ENCODE measurements at regions not wholly inside any gene's neighbourhood (a gene's known extent, or its start where the extent isn't known, plus 50 kb on each side); places are given as distances from the start of the nearest gene placed in this dataset.

DNA sequence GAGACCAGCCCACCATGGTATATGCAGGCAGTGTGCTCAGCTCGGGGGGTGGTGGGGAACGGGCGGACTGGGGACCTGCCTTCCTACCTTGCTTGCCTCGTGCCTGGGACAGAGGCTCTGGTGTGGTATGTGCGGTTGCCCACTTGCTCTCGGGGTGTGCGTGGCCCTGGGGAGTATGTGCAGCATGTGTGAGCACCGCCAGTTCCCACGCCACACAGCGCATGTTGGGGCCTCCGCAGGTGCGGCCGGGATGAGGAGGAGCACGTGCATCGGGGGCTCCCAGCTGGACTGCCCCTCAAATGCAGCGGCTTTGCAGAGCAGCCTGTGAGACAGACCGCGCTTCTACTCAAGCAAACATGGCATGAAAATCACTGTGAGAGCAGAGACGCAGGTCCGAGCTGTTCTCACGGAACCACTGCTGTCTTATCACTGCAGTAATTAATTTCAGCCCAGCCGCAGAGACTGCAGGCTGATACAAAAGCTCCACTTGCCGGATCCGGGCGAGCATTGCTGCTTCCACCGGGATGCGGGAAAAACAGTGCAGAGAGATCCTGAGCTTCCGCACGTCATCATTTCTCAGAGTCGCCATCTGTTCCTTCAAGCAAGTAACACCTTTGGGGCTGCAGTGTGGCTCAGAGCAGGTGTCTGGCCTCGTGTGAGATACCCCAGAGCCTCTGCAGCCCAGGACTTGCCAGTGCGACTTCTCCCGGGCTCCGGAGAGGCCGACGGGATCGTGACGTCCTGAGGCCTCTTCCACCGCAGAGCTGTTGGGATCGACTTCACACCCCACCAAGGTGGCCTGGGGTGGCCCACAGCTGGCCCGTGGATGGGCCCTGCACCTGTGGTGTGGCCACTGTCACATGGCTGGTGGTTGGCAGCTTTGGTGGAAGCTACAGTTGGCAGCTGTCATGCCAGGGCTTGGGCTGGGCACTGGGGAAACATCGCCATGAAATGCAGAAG, 92.6 kb upstream of the ACTRT2 start:
- Mint-ChIP-seq H3K4me1 (ENCODE audit: low read depth) (no peaks in the 10 kb centered on the region), H3K9me3 (ENCODE audit: insufficient read depth) (no peaks in the 10 kb centered on the region), H3K27ac (no peak overlapping the region), H3K27me3 (ENCODE audit: low read depth) (no peaks in the 10 kb centered on the region), H3K36me3 (ENCODE audit: low read depth) (no peaks in the 10 kb centered on the region), H3K4me3 (no peak overlapping the region)
- POLR2A ChIA-PET, result no interaction called here
- CTCF ChIA-PET, result no interaction called here
- ATAC-seq, result no peak
- no peak for DNase-seq

DNA sequence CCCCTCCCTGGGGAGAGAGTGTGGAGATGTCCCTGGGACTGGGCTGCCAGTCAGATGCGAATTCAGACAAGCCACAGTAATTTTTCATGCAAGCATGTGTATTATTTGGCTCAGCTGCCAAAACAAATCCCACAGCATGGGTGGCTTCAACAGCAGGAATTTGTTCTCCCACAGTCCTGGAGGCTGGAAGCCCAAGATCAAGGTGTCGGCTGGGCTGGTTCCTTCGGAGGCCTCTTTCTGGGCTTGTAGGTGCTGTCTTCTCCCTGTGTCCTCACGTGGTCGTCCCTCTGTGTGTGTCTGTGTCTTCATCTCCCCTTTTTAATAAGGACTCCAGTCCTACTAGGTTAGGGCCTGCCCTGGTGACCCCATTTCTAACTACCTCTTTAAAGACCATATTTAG, 91.9 kb upstream of the ACTRT2 start:
- DNase-seq, result no peak
- CTCF ChIA-PET, result no interaction called here

DNA sequence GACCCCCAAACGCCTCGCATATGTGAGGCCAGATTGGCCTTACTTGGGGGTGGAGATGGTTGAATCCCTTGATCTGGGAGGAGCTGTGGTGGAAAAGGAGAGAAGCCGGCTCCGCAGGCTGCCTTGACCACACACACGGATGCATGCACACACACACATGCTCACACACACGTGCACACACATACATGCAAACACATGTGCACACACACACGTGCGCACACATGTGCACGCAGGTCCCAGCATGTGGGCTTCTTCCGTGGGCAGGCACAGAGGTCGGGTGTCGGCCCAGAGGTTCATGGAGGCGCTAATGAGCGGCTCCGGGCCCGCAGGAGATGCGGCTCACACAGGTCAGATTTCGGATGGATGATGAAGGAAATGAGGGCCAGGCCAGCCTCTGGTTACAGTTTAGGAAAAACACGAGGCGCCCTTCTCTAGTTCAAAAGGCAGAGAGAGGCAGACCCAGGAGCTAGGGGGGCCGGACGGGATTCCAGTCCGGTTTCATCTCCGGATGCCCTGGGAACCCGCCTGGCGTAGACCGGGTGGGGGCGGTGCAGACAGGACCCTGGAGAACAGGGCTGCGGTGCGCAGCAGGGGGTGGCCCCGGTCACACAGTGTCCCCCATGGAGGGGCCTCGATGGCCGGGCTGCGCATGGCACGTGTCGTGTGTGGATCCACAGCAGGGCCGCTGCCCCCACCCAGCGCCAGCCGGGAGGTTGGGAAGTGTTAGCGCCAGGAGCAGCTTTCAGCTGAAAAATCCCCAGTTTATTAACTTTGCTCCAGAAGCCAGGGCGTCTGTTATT, 91.1 kb upstream of the ACTRT2 start:
- Mint-ChIP-seq H3K4me3 (no peak overlapping the region), H3K4me1 (ENCODE audit: low read depth) (no peaks in the 10 kb centered on the region), H3K27ac (no peak overlapping the region), H3K36me3 (ENCODE audit: low read depth) (no peaks in the 10 kb centered on the region), H3K9me3 (ENCODE audit: insufficient read depth) (no peaks in the 10 kb centered on the region), H3K27me3 (ENCODE audit: low read depth) (no peaks in the 10 kb centered on the region)
- ChIA-PET CTCF (no interaction called here), POLR2A (no interaction called here)
- DNase-seq (no peak), ATAC-seq (no peak)

More for the DNA sequence above, 91.9 kb upstream of the ACTRT2 start:
- Mint-ChIP-seq H3K27me3 (ENCODE audit: low read depth) (no peaks in the 10 kb centered on the region), H3K36me3 (ENCODE audit: low read depth) (no peaks in the 10 kb centered on the region), H3K4me1 (ENCODE audit: low read depth) (no peaks in the 10 kb centered on the region), H3K9me3 (ENCODE audit: insufficient read depth) (no peaks in the 10 kb centered on the region), H3K27ac (no peak overlapping the region), H3K4me3 (no peak overlapping the region)
- ATAC-seq, result no peak
- POLR2A ChIA-PET, result no interaction called here

DNA sequence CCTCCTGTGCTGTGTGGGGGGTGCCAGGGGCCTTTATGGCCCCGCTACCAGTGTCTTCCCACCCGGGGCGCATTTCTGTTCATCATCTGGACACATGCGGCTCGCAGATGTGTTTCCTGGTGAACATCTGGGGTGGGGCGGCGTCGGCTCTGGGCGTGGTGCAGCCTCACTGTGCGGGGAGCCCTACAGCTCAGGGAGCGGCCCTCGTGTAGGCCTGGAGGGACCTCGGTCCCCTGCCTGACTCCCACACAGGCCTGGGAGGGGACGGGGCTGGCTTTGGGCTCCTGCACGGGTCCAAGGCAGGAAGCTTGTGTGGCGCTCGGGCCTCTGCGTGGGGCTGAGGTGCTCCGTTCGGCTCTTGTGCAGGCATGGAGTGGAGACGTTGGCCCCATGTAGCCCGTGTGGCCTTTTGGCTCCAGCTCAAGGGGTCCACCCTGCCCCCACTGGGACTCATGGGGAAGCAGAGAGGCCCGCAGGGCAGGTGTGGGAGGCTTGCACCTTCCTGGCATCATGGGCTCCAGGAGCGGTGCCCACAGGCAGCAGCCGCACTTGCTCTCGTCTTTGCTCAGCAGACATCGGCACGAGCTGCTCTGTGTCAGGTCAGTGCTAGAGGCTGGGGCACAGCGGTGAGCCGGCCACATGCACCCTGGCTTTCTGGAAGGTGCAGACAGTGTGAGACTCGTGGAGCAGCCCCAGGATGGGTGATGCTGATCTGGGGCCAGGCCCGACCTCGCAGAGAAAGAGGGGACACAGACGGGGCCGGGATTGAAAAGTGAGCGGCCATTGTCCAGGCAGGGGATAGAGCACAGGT, 90.1 kb upstream of the ACTRT2 start:
- ATAC-seq, result no peak
- H3K4me1 Mint-ChIP-seq (ENCODE audit: low read depth), result no peaks in the 10 kb centered on the region
- no peaks in the 10 kb centered on the region for H3K36me3 Mint-ChIP-seq (ENCODE audit: low read depth)
- DNase-seq, result no peak
- no peak overlapping the region for H3K27ac Mint-ChIP-seq
- no peaks in the 10 kb centered on the region for H3K9me3 Mint-ChIP-seq (ENCODE audit: insufficient read depth)
- H3K4me3 Mint-ChIP-seq, result no peak overlapping the region
- POLR2A ChIA-PET, result no interaction called here
- CTCF ChIA-PET, result no interaction called here
- no peaks in the 10 kb centered on the region for H3K27me3 Mint-ChIP-seq (ENCODE audit: low read depth)

DNA sequence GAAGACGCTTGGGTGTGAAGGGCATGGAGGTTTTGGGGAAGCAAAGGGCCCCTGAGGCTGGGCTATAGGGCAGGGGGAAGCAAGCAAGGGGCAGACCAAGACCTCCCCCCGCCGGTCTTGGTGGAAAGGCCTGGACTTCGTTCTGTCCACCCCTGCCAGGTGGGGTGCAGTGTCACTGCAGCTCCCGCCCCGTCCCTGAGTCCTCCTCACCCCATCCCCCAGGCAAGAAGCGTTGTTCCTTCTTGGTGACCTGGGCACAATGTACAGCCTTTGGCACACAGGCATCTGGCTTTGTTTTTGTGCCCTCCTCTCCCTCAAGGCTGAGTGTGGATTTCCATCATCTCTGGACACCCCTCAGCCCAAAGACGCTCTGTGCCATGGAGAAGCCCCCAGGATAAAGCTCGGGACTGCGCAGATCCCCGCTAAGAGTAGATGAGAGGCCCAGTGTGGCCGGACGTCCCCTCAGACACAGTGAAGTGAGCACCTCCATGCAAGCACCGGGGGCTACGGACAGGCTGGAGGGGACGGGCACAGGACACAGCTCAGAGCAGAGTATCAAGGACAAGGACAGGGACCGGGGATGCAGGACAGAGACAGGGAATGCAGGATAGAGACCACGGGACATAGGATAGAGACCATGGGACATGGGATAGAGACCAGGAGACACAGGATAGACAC, 89.4 kb upstream of the ACTRT2 start:
- no peak for ATAC-seq
- Mint-ChIP-seq H3K4me3 (no peak overlapping the region), H3K36me3 (ENCODE audit: low read depth) (no peaks in the 10 kb centered on the region), H3K4me1 (ENCODE audit: low read depth) (no peaks in the 10 kb centered on the region), H3K27me3 (ENCODE audit: low read depth) (no peaks in the 10 kb centered on the region), H3K27ac (no peak overlapping the region), H3K9me3 (ENCODE audit: insufficient read depth) (no peaks in the 10 kb centered on the region)
- POLR2A ChIA-PET, result no interaction called here
- CTCF ChIA-PET, result no interaction called here
- DNase-seq, result no peak

DNA sequence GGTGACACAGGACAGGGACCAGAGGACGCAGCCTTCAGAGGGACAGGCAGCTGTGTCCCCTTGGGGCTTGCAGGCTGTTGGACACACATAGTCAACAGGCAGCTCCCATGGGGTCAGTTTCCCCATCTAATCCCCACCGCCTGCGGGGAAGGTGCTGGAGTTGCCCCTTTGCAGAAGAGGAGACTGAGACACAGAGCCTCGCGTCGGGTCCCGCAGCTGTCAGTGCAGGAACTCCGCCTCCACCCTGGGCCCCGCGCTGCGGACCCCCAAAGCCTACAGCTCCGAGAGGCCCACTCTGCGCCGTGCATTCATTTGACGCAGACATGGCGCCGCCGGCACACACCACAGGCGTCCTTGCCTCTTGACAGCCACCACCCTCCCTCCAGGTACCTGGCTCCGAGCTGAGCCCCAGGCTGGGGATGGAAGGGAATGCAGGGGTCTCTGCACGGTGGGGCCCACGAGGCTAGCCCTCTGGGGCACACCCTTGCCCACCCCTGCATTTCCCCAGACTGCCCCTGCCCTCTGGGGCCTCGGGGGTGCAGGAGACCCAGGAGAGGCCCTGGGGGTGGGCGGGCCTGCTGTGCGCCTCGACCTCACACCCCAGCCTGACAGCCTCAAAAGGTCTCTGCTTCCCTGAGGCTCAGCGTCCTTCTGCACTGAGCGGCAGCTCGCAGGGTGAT, 88.5 kb upstream of the ACTRT2 start:
- no peak for DNase-seq
- H3K27ac Mint-ChIP-seq, result no peak overlapping the region
- CTCF ChIA-PET, result interaction anchor here (0.8 kb wide), 1 partner anchor 11 kb away, joined by 3 read pairs; no protein-coding TSS in a partner anchor
- no peaks in the 10 kb centered on the region for H3K9me3 Mint-ChIP-seq (ENCODE audit: insufficient read depth)
- no peak for ATAC-seq
- H3K4me3 Mint-ChIP-seq, result no peak overlapping the region
- no peaks in the 10 kb centered on the region for H3K4me1 Mint-ChIP-seq (ENCODE audit: low read depth)
- no peaks in the 10 kb centered on the region for H3K36me3 Mint-ChIP-seq (ENCODE audit: low read depth)
- POLR2A ChIA-PET, result no interaction called here
- no peaks in the 10 kb centered on the region for H3K27me3 Mint-ChIP-seq (ENCODE audit: low read depth)

DNA sequence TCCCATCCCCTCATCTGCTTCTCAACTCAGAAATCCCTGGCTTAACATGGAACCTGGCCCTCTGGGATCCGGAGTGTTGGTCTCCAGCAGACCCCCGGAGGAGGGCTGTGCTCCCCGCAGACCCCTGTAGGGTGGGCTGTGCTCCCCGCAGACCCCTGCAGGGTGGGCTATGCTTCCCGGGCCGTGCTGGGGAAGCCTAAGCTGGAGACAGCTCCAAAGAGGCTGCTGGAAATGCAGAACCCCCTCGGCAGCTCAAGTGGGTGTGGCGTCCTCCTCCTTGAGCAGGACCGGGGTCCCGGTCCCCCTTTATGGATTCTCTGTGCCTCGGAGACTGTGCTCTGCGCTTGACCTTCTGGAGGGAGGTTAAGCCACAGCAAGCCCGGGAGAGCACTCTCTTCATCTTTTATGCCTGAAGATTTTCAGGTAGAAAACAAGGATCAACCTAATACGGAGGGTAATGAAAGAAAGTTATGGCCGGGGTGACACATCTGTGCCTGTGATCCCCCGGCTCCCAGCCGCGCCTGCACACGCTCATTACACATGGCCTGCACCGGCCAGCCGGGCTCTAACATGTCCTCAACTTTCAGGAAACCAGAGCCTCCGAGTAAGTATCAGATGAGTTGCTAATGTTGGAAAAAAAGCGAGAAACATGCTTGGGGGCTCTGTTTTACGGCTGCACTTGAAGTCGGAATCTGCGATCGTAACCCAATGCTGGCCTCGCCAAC, 87.7 kb upstream of the ACTRT2 start:
- Mint-ChIP-seq H3K4me3 (no peak overlapping the region), H3K36me3 (ENCODE audit: low read depth) (no peaks in the 10 kb centered on the region), H3K27ac (no peak overlapping the region), H3K9me3 (ENCODE audit: insufficient read depth) (no peaks in the 10 kb centered on the region), H3K27me3 (ENCODE audit: low read depth) (no peaks in the 10 kb centered on the region), H3K4me1 (ENCODE audit: low read depth) (no peaks in the 10 kb centered on the region)
- ChIA-PET CTCF (no interaction called here), POLR2A (no interaction called here)
- no peak for ATAC-seq
- DNase-seq, result no peak

DNA sequence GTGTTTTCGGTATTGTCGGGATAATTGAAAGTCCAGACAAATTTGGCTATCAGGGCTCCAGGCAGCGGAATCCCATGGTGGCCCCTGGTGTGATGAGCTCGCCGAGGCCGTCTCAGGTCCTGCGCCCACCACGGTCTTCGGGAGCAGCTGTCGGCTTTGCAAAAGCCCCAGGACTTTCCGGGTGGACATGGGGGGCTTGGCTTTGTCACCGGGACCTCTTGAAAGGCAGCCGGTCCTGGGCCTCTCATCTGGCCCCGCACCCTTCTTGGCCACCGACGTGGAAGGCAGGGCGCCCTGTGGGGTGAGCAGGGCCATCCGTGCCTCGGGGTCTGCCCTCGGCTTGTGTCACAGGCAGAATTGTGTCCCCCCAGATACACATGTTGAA, 87.1 kb upstream of the ACTRT2 start:
- DNase-seq (no peak), ATAC-seq (no peak)
- no peak overlapping the region for H3K4me3 Mint-ChIP-seq
- CTCF ChIA-PET, result no interaction called here
- no peak overlapping the region for H3K27ac Mint-ChIP-seq
- H3K27me3 Mint-ChIP-seq (ENCODE audit: low read depth), result no peaks in the 10 kb centered on the region
- POLR2A ChIA-PET, result no interaction called here
- no peaks in the 10 kb centered on the region for H3K4me1 Mint-ChIP-seq (ENCODE audit: low read depth)
- H3K9me3 Mint-ChIP-seq (ENCODE audit: insufficient read depth), result no peaks in the 10 kb centered on the region
- no peaks in the 10 kb centered on the region for H3K36me3 Mint-ChIP-seq (ENCODE audit: low read depth)

DNA sequence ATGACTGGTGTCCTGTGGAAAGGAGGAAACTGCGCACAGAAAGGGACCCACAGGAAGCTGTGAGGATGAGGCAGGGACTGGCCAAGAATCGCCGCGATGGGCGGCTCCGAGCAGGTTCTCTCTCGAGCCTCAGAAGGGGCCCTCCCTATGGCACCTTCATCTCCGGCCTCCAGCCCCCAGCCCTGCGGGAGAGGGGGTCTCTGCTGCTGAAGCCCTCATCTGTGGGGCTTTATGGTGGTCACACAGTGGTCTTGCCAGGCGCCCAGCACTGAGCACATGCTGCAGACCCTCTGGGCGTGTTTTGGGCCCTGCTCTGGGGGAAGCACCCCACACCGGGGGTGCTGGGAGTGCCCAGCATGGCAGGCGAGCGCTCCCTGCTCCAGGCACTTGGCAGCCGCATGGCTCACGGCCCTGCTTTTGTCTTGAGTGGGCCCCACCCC, 86.6 kb upstream of the ACTRT2 start:
- POLR2A ChIA-PET, result no interaction called here
- Mint-ChIP-seq H3K27me3 (ENCODE audit: low read depth) (no peaks in the 10 kb centered on the region), H3K9me3 (ENCODE audit: insufficient read depth) (no peaks in the 10 kb centered on the region), H3K36me3 (ENCODE audit: low read depth) (no peaks in the 10 kb centered on the region), H3K4me1 (ENCODE audit: low read depth) (no peaks in the 10 kb centered on the region), H3K27ac (no peak overlapping the region), H3K4me3 (no peak overlapping the region)
- DNase-seq (no peak), ATAC-seq (no peak)
- CTCF ChIA-PET, result no interaction called here

DNA sequence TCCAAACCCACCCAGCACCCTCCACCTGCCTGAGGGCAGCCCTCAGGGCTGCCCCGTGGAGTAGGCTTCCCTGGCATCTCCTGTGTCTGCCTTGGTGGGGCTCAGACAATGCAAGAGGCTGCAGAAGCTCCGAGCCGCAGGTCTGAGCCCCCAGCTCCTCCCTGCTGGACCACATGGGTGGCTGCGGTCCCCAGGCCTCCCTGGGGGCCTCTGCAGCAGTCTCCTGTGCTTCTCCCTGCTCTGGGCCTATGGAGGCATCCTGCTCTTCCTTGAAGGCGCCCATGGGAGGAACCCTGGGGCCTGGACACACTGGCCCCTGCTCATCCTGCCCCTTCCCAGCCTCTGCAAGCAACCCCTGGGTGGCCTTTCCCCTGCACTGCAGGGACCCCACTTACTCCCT, 86.1 kb upstream of the ACTRT2 start:
- H3K27ac Mint-ChIP-seq, result no peak overlapping the region
- no peaks in the 10 kb centered on the region for H3K36me3 Mint-ChIP-seq (ENCODE audit: low read depth)

More for the DNA sequence above, 86.1 kb upstream of the ACTRT2 start:
- H3K27me3 Mint-ChIP-seq (ENCODE audit: low read depth), result no peaks in the 10 kb centered on the region
- no peak overlapping the region for H3K4me3 Mint-ChIP-seq
- no peak for DNase-seq
- CTCF ChIA-PET, result no interaction called here
- no peaks in the 10 kb centered on the region for H3K9me3 Mint-ChIP-seq (ENCODE audit: insufficient read depth)
- no peaks in the 10 kb centered on the region for H3K4me1 Mint-ChIP-seq (ENCODE audit: low read depth)
- no peak for ATAC-seq
- POLR2A ChIA-PET, result no interaction called here

All from activated CD8-positive, alpha-beta T cell treated with anti-CD3 and anti-CD28 coated beads, Interleukin-2, amount 10 ng/mL, durations not matched to agents 7 days and 5 days (primary cell).